Stimulated activated CD8-positive, alpha-beta memory T cell treated with anti-CD3 and anti-CD28 coated beads, Interleukin-12 subunit alpha, Interleukin-12 subunit beta, amount 100 ng/mL, for 24 hours (primary cell): ENCODE measurements at regions not wholly inside any gene's neighbourhood (a gene's known extent, or its start where the extent isn't known, plus 50 kb on each side); places are given as distances from the start of the nearest gene placed in this dataset.

Source experiments
- DNase-seq: peaks from one replicate; pipeline ENCODE4 v3.0.0-alpha.2; 2020; ENCODE audit errors: extremely low read depth

DNA sequence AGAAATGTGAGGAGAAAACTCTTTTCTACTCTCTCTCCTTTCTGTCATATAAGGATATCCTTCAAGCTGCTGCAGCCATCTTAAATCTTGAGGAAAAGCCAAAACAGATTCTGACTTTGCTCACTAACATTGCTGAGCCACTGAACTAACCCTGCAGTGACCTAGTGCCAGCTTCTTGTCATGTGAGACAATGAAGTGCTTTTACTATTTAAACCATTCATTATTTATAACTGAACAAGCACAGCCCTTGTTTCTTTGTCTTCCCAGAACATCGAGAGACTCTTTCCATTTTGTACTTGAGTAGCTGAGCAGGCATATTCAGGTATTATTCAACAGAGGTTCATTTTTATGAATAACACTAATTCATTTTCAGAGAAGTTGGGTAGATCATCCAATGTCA, 455.0 kb upstream of the TMPO start:
- DNase-seq = no peak

DNA sequence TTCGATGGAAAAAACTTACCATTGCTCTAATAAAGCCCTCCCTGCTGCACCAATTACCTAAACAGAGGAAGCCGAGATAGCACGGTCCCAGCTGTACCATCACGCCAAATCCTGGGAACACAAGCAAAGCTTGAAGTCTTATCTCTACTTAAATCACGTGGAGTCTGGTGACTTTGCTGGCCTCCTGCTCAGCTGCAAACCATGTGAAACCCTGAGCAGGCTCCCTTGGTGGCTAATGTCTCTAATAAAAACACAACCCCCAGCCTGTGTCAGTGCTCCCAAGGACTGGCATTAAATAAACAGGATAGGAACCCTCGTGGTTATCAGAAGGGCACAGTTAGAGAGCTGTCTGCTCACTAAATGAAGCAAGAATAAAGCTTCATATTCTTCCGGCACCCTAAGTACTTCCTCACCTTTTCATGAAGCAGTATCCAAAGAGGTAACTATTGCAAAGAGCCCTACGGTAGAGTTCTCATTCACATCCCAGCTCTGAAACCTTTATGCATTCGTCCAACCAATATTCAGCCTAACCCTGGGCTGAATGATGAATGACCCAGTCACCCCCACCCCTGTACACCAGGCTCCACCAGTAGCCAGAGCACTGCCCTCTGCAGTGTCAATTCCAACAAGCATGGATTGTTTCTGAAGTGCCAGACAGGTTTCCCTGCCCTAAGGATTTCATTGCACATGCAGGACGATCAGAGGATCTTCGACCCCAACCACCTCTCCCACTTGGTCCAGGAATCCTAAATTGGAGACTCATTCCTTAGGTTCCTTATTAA, 452.7 kb upstream of the TMPO start:
- DNase-seq = no peak

DNA sequence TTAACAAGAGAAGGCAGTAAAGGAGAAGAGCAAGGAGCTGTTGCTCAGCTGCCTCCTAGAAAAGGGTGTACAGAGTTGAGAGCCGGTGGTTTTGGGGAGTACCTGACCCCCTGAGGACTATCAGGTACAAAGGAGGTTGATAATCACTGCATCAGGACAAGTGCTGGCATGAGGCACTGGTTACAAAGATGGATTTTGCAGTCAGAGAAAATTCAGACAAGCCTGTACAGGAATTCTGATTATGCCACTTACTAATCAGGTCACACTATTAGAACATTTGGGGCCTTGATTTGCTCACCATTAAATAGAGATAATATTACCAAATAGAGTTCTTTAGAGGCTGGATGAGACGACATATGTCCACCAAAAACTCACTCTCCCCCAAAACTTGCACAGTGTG, 450.9 kb upstream of the TMPO start:
- DNase-seq = no peak

GRCh38 chr12:98067795-98068194, 447.6 kb upstream of the TMPO start:
- no peak for DNase-seq

DNA sequence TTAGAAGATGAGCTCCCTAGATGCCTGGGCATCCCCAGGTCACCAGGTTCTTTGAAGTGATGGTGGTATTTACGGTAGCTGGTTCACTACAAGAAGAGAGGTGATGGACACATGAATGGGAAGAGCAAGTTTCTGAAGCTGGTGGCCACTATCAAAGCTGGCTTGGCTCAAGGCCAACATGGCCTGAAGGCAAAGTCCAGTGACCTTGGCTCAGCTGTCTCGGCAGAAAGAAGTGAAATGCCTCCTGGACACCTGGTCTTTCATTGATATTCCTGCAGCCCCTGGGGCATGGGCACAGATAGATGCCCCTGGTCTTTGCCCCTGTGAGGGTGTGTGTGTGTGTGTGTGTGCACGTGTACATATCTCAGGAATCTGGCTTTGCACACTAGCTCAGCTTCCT, 441.8 kb upstream of the TMPO start:
- DNase-seq = no peak

GRCh38 chr12:98074286-98074685, 441.1 kb upstream of the TMPO start:
- DNase-seq = no peak

DNA sequence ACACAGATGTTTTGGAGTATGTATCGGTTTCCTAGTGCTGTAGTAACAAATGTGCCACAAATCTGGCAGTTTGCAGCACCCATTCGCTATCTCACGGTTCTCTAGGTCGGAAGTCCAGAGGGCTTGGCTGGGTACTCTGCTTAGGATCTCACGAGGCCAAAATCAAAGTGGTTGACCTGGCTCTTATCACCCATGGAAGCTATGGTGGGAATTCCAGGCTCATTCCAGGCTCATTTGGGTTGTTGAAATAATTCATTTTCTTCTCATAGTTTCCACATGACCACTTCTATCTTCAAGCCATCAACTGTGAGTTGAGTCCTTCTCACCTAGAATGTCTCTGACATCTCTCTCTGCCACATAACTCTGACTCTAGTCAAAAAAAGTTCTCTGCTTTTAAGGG, 431.0 kb upstream of the TMPO start:
- no peak for DNase-seq

- DNase-seq = no peak
Measured at GRCh38 chr12:98085046-98085755, 430.2 kb upstream of the TMPO start.

GRCh38 chr12:98090731-98091130, 424.7 kb upstream of the TMPO start:
- DNase-seq = no peak

DNA sequence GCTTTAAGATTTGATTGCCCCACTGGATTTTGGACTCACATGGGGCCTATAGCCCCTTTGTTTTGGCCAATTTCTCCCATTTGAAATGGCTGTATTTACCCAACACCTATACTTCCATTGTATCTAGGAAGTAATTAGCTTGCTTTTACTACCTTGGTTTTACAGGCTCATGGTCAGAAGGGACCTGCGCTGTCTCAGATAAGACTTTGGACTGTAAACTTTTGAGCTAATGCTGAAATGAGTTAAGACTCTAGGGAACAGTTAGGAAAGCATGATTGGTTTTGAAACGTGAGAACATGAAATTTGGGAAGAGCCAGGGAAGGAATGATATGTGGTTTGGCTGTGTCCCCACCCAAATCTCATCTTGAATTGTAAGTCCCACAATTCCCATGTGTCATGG, 419.0 kb upstream of the TMPO start:
- DNase-seq = no peak

DNA sequence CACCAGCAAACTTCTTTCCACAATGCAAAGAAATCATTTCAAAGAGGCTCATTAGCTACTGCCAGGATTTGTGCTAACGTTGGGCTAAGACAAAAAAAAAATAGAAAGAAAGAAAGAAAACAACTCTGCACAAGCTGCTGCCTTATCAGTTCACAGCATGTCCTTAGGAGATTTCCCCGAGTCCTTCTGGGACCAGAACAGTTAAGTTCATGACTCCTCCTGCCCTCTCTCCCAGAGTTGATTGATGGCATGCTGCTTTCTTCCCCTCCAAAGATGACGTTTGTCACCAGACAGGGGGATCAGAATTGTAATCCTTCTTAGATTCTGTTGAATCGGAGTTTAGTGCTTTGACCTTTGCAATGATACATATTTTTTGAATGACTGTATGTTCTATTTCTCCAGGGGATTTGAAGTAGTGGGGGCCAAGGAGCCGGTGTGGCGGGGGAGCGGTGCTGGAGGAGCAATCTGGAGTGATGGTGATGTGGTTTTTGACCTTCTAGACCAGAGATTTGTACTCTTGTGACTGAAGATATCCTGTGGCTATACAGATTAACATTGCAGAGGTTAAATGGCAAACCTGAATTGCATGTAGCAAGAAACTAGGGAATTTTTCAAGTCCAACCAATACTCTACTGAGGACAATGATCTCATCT, 409.2 kb upstream of the TMPO start:
- no peak for DNase-seq

DNA sequence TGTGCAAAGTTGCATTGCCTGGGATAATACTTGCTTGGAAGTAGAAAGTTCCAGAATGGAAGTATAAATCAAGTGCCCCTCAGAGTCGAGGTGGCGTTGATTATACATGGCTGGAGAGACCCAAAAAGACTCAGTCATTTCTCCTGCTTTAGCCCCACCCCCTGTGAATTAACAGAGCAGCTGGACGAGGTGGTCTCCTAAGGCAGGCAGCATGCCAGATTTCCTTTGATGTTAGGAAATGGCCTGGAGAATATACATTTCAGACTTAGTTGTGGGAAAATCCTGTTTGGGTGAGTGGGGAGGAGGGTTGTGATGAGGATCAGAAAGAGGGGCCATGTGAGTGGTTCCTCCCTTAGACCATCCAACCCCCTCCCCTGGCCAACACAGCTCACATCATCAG, 406.1 kb upstream of the TMPO start:
- DNase-seq = no peak

- DNase-seq = no peak
Measured at GRCh38 chr12:98110536-98110935, 404.9 kb upstream of the TMPO start.

DNA sequence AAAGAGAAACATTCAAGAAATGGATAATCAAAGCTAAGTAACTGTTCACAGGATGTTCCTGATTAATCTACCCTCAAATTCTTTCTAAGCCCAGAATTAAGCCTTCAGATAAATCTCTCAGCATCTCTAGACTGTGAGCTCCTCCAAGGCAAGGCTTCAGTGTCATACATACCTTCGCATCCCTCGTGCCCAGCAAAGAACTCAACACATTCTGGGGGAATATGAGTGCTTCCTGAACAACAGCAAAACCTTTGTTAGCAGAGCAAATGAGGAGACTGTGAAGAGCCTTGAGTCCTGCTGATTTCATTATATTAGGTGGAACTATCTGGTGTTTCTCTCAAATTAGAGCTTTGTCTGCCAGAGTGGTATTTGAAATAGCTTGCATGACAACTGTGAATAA, 401.8 kb upstream of the TMPO start:
- no peak for DNase-seq

DNA sequence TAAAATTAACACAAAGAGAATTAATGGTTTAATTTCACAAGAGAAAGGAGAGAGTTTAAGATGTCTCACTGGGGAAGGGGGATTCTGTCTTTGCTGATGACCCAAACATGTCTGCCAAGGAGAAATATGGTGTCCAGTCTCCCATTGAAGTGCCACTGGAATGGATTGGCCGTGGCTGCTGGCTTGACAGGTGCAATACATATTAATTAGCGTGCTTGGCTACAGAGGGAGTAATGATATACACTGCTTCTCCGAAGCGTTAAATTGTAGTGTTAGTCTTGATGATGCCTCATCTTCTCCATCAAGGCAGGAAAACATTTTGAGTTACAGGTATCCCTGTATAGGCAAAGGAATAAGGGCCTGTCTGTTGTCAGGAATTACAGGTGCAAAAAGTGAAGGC, 393.4 kb upstream of the TMPO start:
- DNase-seq = no peak

- DNase-seq = no peak
Measured at GRCh38 chr12:98123021-98123461, 392.3 kb upstream of the TMPO start.

DNA sequence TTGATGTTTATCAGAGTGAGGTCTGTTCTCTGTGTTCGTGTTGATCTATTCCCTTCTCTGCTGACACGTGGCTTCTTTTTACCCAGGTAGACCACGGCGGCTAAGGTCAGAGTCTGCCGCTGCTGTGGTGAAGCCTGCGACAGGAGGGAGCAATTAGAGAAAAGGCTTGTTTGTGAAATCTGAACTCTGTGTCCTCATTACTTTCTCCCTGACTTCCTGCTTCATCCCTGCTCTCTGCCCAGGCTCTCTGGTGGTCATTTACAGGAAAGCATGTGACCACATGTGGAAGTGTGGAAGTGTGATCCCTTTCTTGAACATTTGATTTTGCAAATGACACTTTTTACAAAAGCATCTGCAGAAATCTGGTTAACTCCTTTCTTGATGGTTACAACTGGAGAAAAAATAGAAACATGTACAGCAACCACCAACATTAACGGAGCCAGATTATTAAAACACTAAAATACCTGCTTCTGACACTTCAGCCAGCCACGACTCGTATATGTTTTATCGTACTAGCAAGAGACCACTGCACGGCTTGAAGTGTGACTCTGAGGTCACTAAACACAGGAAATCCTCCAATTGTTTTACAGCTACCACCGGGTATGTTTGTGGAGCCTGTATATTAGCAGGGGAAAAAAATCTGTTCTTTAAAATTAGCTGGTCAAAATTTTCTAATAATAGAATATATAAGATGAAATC, 388.6 kb upstream of the TMPO start:
- DNase-seq = no peak

- DNase-seq = no peak
Measured at GRCh38 chr12:98127336-98127679, 388.1 kb upstream of the TMPO start.

DNA sequence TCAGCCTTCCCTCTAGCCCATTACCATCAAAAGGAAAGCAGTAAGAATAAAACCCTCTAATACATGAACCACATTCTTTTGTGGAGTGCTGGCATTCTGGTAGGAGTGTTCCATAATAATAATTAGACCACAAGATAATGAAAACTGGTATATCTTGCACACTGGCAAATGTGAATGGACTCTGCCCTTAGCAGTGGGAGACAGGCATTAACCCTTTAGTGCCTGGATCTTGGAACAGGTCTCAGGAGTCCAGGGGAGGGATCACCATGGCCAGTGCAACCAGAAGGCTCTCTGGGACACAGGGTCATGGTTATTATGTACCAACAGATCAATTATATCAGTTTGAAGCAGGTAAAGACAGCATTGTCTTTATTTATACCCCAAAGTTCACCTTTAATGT, 387.5 kb upstream of the TMPO start:
- no peak for DNase-seq

- no peak for DNase-seq
Measured at GRCh38 chr12:98136544-98136943, 378.8 kb upstream of the TMPO start.

DNA sequence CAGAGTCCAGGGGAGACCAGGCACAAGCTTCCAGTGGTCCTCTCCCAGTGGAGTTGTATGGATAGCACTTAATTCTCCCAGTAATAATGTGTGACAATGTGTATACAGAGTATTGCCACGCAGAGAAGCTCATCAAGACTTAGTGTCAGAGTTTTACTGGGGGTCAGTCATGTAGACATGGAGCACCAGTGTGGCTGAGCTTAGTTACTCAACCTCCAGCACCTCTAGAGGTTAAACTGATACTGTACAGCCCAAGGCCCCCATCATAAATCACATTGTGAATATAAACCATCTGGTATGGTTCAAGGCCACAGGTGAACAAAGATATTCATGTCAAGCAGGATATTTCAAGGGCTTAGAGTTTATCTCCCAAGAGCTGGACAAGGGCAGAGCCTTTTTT, 378.1 kb upstream of the TMPO start:
- DNase-seq = no peak

GRCh38 chr12:98144953-98145352, 370.4 kb upstream of the TMPO start:
- DNase-seq = no peak

- DNase-seq = no peak
Measured at GRCh38 chr12:98146043-98146442, 369.3 kb upstream of the TMPO start.
